ENCODE measurements at regions not wholly inside any gene's neighbourhood (a gene's known extent, or its start where the extent isn't known, plus 50 kb on each side); places are given as distances from the start of the nearest gene placed in this dataset.

DNA sequence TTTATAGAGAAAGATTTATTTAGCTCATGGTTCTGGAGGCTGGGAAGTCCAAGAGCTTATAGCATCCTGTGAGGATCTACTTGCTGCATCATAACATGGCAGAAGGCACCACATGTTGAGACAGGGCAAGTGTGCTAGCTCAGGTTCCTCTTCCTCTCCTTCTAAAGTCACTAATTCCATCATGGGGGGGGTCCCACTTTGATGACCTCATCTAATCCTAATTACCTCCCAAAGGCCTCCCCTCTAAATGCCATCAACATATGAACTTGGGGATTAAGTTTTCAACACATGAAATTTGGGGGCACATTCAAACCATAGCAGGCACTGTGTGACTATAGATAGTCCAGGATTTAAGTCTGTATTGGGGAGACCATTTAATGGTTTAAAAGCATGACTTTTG, 297.1 kb upstream of the ROPN1 start:
- Histone ChIP-seq H3K4me1 (ENCODE audit: control insufficient read depth, insufficient read depth, low read length) (no peaks in the 10 kb centered on the region), H3K9me3 (ENCODE audit: control insufficient read depth, insufficient read depth, low read depth, low read length) (no peaks in the 10 kb centered on the region), H3K4me3 (ENCODE audit: low read depth in 2 of 2, low read length in 2 of 2) (no peak overlapping the region), H3K27me3 (ENCODE audit: control insufficient read depth, insufficient read depth, low read length) (peaks cover 38% of the 10 kb centered on the region), H3K27ac (ENCODE audit: low read length) (no peak overlapping the region), H3K36me3 (ENCODE audit: control insufficient read depth, insufficient read depth, low read length) (no peaks in the 10 kb centered on the region)
- TF ChIP-seq, protein P1, sequence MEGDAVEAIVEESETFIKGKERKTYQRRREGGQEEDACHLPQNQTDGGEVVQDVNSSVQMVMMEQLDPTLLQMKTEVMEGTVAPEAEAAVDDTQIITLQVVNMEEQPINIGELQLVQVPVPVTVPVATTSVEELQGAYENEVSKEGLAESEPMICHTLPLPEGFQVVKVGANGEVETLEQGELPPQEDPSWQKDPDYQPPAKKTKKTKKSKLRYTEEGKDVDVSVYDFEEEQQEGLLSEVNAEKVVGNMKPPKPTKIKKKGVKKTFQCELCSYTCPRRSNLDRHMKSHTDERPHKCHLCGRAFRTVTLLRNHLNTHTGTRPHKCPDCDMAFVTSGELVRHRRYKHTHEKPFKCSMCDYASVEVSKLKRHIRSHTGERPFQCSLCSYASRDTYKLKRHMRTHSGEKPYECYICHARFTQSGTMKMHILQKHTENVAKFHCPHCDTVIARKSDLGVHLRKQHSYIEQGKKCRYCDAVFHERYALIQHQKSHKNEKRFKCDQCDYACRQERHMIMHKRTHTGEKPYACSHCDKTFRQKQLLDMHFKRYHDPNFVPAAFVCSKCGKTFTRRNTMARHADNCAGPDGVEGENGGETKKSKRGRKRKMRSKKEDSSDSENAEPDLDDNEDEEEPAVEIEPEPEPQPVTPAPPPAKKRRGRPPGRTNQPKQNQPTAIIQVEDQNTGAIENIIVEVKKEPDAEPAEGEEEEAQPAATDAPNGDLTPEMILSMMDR (IDR thresholded peaks at IDR 0.05): no peak
- TF ChIP-seq TCF7L2 (IDR thresholded peaks at IDR 0.05; ENCODE audit: low read depth, low read length): no peak
- no peak for TF ChIP-seq POLR2AphosphoS5 (IDR thresholded peaks at IDR 0.05; ENCODE audit: low read depth, low read length)
- ChIA-PET CTCF (no interaction called here), POLR2A (no interaction called here)
- in situ Hi-C loops (cut with HindIII; ENCODE audit: low pct_unique_long_range_greater_than_20kb, low sequenced_read_pairs) (no loop called here), intact Hi-C loops (cut with micrococcal nuclease; ENCODE audit: unreplicated experiment) (no loop called here)
- BruUV-seq (replicated peaks): no TSS peak
- no peak for DNase-seq (ENCODE audit: low read depth, low spot score)
- no peak for ATAC-seq

DNA sequence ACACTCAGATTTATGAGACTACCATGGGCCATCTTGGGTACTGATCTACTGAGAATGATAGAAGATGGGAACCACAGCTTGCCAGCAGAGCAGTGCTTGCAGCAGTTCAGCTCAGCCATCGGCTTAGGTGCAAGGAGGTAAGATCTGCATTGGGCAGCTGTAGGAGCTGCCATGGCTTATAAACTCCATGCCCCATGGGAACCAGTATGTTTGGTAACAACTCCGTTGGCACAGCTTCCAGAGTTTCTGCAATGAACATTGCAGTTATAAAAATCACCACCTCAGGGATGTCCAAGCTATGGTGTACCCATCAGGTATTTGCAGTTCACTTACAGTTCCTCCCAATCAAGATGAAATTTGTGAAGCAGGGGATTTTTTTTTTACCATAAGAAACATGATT, 299.1 kb upstream of the ROPN1 start:
- ChIA-PET POLR2A (no interaction called here), CTCF (no interaction called here)
- no peak overlapping the region for H3K4me3 ChIP-seq (ENCODE audit: low read depth in 2 of 2, low read length in 2 of 2)
- peaks cover 40% of the 10 kb centered on the region for H3K27me3 ChIP-seq (ENCODE audit: control insufficient read depth, insufficient read depth, low read length)
- BruUV-seq (replicated peaks): no TSS peak
- H3K9me3 ChIP-seq (ENCODE audit: control insufficient read depth, insufficient read depth, low read depth, low read length): no peaks in the 10 kb centered on the region
- no peak overlapping the region for H3K27ac ChIP-seq (ENCODE audit: low read length)
- in situ Hi-C loops (cut with HindIII; ENCODE audit: low pct_unique_long_range_greater_than_20kb, low sequenced_read_pairs) (no loop called here), intact Hi-C loops (cut with micrococcal nuclease; ENCODE audit: unreplicated experiment) (no loop called here)
- TF ChIP-seq TCF7L2 (IDR thresholded peaks at IDR 0.05; ENCODE audit: low read depth, low read length): no peak
- no peak for TF ChIP-seq POLR2AphosphoS5 (IDR thresholded peaks at IDR 0.05; ENCODE audit: low read depth, low read length)
- DNase-seq (ENCODE audit: low read depth, low spot score): no peak
- no peak for ATAC-seq
- H3K4me1 ChIP-seq (ENCODE audit: control insufficient read depth, insufficient read depth, low read length): no peaks in the 10 kb centered on the region
- no peaks in the 10 kb centered on the region for H3K36me3 ChIP-seq (ENCODE audit: control insufficient read depth, insufficient read depth, low read length)

DNA sequence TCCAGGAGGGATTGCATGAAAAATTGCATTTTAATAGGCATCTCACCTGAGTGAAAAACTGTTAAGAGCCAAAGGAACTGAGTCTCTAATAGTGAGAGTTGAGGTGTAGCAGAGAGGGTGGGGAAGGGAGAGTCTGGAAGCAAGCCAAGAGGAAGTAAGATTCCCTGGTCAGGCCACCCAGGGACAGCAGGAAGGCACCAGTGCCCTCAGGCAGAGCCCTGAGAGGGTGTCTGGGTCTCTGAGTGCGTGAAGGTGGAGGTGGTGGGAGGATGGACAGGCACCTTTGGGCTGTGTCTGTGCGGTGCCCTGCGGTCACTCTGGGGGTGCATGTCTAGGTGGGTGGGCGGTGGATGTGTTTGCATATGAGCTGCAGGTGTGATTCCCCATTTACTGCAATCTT, 300.4 kb upstream of the ROPN1 start:
- H3K27me3 ChIP-seq (ENCODE audit: control insufficient read depth, insufficient read depth, low read length): peaks cover 42% of the 10 kb centered on the region
- H3K36me3 ChIP-seq (ENCODE audit: control insufficient read depth, insufficient read depth, low read length): no peaks in the 10 kb centered on the region
- no peak for DNase-seq (ENCODE audit: low read depth, low spot score)
- in situ Hi-C loops (cut with HindIII; ENCODE audit: low pct_unique_long_range_greater_than_20kb, low sequenced_read_pairs) (no loop called here), intact Hi-C loops (cut with micrococcal nuclease; ENCODE audit: unreplicated experiment) (no loop called here)
- TF ChIP-seq TCF7L2 (IDR thresholded peaks at IDR 0.05; ENCODE audit: low read depth, low read length) (no peak), SIN3A (IDR thresholded peaks at IDR 0.05; ENCODE audit: borderline replicate concordance, insufficient read depth, low read depth, low read length) (no peak), POLR2AphosphoS5 (IDR thresholded peaks at IDR 0.05; ENCODE audit: low read depth, low read length) (no peak)
- TF ChIP-seq, protein P2, sequence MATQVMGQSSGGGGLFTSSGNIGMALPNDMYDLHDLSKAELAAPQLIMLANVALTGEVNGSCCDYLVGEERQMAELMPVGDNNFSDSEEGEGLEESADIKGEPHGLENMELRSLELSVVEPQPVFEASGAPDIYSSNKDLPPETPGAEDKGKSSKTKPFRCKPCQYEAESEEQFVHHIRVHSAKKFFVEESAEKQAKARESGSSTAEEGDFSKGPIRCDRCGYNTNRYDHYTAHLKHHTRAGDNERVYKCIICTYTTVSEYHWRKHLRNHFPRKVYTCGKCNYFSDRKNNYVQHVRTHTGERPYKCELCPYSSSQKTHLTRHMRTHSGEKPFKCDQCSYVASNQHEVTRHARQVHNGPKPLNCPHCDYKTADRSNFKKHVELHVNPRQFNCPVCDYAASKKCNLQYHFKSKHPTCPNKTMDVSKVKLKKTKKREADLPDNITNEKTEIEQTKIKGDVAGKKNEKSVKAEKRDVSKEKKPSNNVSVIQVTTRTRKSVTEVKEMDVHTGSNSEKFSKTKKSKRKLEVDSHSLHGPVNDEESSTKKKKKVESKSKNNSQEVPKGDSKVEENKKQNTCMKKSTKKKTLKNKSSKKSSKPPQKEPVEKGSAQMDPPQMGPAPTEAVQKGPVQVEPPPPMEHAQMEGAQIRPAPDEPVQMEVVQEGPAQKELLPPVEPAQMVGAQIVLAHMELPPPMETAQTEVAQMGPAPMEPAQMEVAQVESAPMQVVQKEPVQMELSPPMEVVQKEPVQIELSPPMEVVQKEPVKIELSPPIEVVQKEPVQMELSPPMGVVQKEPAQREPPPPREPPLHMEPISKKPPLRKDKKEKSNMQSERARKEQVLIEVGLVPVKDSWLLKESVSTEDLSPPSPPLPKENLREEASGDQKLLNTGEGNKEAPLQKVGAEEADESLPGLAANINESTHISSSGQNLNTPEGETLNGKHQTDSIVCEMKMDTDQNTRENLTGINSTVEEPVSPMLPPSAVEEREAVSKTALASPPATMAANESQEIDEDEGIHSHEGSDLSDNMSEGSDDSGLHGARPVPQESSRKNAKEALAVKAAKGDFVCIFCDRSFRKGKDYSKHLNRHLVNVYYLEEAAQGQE (IDR thresholded peaks at IDR 0.05; ENCODE audit: insufficient read depth in 1 of 2, low read depth in 2 of 2, low read length in 1 of 2): no peak
- TF ChIP-seq, protein P1 (IDR thresholded peaks at IDR 0.05): no peak
- CTCF ChIA-PET: no interaction called here
- POLR2A ChIA-PET: no interaction called here
- no peaks in the 10 kb centered on the region for H3K9me3 ChIP-seq (ENCODE audit: control insufficient read depth, insufficient read depth, low read depth, low read length)
- H3K4me3 ChIP-seq (ENCODE audit: low read depth in 2 of 2, low read length in 2 of 2): no peak overlapping the region
- no peak for ATAC-seq
- no TSS peak for BruUV-seq (replicated peaks)
- no peaks in the 10 kb centered on the region for H3K4me1 ChIP-seq (ENCODE audit: control insufficient read depth, insufficient read depth, low read length)
- no peak overlapping the region for H3K27ac ChIP-seq (ENCODE audit: low read length)
